KMS-11 (cell line): ENCODE measurements at regions not wholly inside any gene's neighbourhood (a gene's known extent, or its start where the extent isn't known, plus 50 kb on each side); places are given as distances from the start of the nearest gene placed in this dataset.

ENCODE experiments used
- H2AFZ ChIP-seq: fragments of 200-600 bp; sonication (generic); 2 replicates; pipeline ENCODE4 v1.6.1; 2016; ENCODE audit warnings: antibody characterized with exemption, mixed run types, low read depth
- H3K27ac ChIP-seq: fragments of 200-600 bp; sonication (generic); 2 replicates; pipeline ENCODE4 v1.6.1; 2016; ENCODE audit warnings: mild to moderate bottlenecking, mixed run types
- H3K27me3 ChIP-seq: fragments of 200-600 bp; sonication (generic); 2 replicates; pipeline ENCODE4 v1.6.1; 2017; ENCODE audit warnings: mild to moderate bottlenecking, low read depth, mixed run types, moderate library complexity; ENCODE audit not compliant: insufficient read depth
- H3K36me3 ChIP-seq: fragments of 200-600 bp; sonication (generic); 2 replicates; pipeline ENCODE4 v1.6.1; 2017; ENCODE audit warnings: mild to moderate bottlenecking, mixed run types; ENCODE audit not compliant: insufficient read depth
- H3K4me1 ChIP-seq: fragments of 200-600 bp; sonication (generic); 2 replicates; pipeline ENCODE4 v1.6.1; 2016; ENCODE audit warnings: mild to moderate bottlenecking, low read depth, mixed run types; ENCODE audit not compliant: poor library complexity, severe bottlenecking
- H3K4me2 ChIP-seq: fragments of 200-600 bp; sonication (generic); 2 replicates; pipeline ENCODE4 v1.7.0; 2016; ENCODE audit warnings: mild to moderate bottlenecking, mixed run types
- H3K4me3 ChIP-seq: fragments of 200-600 bp; sonication (generic); IDR thresholded peaks from 2 replicates; pipeline ENCODE4 v1.6.1; 2017; ENCODE audit warnings: low read depth, low read length, mixed read lengths; ENCODE audit not compliant: insufficient read depth
- H3K79me2 ChIP-seq: fragments of 200-600 bp; sonication (generic); 2 replicates; pipeline ENCODE4 v1.6.1; 2016; ENCODE audit warnings: low read depth, mixed run types; ENCODE audit not compliant: insufficient read depth
- H3K9ac ChIP-seq: fragments of 200-600 bp; sonication (generic); 2 replicates; pipeline ENCODE4 v1.6.1; 2016; ENCODE audit warnings: mild to moderate bottlenecking, mixed run types
- H4K20me1 ChIP-seq: fragments of 200-600 bp; sonication (generic); 2 replicates; pipeline ENCODE4 v1.6.1; 2016; ENCODE audit warnings: mild to moderate bottlenecking, mixed run types; ENCODE audit not compliant: insufficient read depth
- CTCF ChIP-seq: fragments of 200-600 bp; sonication (generic); conservative IDR thresholded peaks from 2 replicates; pipeline ENCODE4 v1.6.1; 2017; ENCODE audit warnings: low read depth, mild to moderate bottlenecking, antibody characterized with exemption, low read length, moderate library complexity, mixed read lengths

- no peak overlapping the region for H3K27ac ChIP-seq
- no peak overlapping the region for H3K9ac ChIP-seq
- no peak overlapping the region for H3K4me3 ChIP-seq
- H2AFZ ChIP-seq, result no peak overlapping the region
- no peak for TF ChIP-seq CTCF
- H3K4me1 ChIP-seq, result peaks cover 19% of the 10 kb centered on the region
- H3K4me2 ChIP-seq, result no peak overlapping the region
- no peaks in the 10 kb centered on the region for H4K20me1 ChIP-seq
- no peaks in the 10 kb centered on the region for H3K36me3 ChIP-seq
- H3K79me2 ChIP-seq, result no peaks in the 10 kb centered on the region
- no peaks in the 10 kb centered on the region; the same call in 1 of the 2 replicates for H3K27me3 ChIP-seq
Observed at GRCh38 chr2:58514252-58514651, 273.1 kb upstream of the FANCL start.

GRCh38 chr2:58512878-58513277, 271.8 kb upstream of the FANCL start:
- H3K4me3 ChIP-seq, result no peak overlapping the region
- no peaks in the 10 kb centered on the region for H4K20me1 ChIP-seq
- no peak overlapping the region for H3K4me2 ChIP-seq
- no peaks in the 10 kb centered on the region for H3K79me2 ChIP-seq
- H3K27me3 ChIP-seq, result no peaks in the 10 kb centered on the region
- H3K36me3 ChIP-seq, result no peaks in the 10 kb centered on the region
- H3K4me1 ChIP-seq, result peaks cover 19% of the 10 kb centered on the region
- no peak overlapping the region for H3K27ac ChIP-seq
- H3K9ac ChIP-seq, result no peak overlapping the region
- no peak overlapping the region for H2AFZ ChIP-seq
- no peak for TF ChIP-seq CTCF

GRCh38 chr2:58508006-58508405, 266.9 kb upstream of the FANCL start:
- no peak for TF ChIP-seq CTCF
- no peaks in the 10 kb centered on the region for H3K27me3 ChIP-seq
- no peak overlapping the region for H3K27ac ChIP-seq
- no peaks in the 10 kb centered on the region for H3K4me1 ChIP-seq
- no peaks in the 10 kb centered on the region for H3K79me2 ChIP-seq
- no peaks in the 10 kb centered on the region for H4K20me1 ChIP-seq
- no peak overlapping the region for H3K4me2 ChIP-seq
- no peaks in the 10 kb centered on the region for H3K36me3 ChIP-seq
- H3K9ac ChIP-seq, result no peak overlapping the region
- no peak overlapping the region for H2AFZ ChIP-seq
- H3K4me3 ChIP-seq, result no peak overlapping the region

GRCh38 chr2:58503918-58504317, 262.8 kb upstream of the FANCL start:
- no peaks in the 10 kb centered on the region for H4K20me1 ChIP-seq
- TF ChIP-seq CTCF, result no peak
- H3K4me2 ChIP-seq, result no peak overlapping the region
- H3K9ac ChIP-seq, result no peak overlapping the region
- no peaks in the 10 kb centered on the region for H3K79me2 ChIP-seq
- no peak overlapping the region for H3K4me3 ChIP-seq
- H3K27me3 ChIP-seq, result no peaks in the 10 kb centered on the region
- no peaks in the 10 kb centered on the region for H3K4me1 ChIP-seq
- H2AFZ ChIP-seq, result no peak overlapping the region
- H3K36me3 ChIP-seq, result no peaks in the 10 kb centered on the region
- no peak overlapping the region for H3K27ac ChIP-seq
